RPMI8226 (cell line): ENCODE measurements at regions not wholly inside any gene's neighbourhood (a gene's known extent, or its start where the extent isn't known, plus 50 kb on each side); places are given as distances from the start of the nearest gene placed in this dataset.

ENCODE experiments used
- DNase-seq: peaks from one replicate; pipeline ENCODE4 v3.0.0-alpha.2; 2015

DNA sequence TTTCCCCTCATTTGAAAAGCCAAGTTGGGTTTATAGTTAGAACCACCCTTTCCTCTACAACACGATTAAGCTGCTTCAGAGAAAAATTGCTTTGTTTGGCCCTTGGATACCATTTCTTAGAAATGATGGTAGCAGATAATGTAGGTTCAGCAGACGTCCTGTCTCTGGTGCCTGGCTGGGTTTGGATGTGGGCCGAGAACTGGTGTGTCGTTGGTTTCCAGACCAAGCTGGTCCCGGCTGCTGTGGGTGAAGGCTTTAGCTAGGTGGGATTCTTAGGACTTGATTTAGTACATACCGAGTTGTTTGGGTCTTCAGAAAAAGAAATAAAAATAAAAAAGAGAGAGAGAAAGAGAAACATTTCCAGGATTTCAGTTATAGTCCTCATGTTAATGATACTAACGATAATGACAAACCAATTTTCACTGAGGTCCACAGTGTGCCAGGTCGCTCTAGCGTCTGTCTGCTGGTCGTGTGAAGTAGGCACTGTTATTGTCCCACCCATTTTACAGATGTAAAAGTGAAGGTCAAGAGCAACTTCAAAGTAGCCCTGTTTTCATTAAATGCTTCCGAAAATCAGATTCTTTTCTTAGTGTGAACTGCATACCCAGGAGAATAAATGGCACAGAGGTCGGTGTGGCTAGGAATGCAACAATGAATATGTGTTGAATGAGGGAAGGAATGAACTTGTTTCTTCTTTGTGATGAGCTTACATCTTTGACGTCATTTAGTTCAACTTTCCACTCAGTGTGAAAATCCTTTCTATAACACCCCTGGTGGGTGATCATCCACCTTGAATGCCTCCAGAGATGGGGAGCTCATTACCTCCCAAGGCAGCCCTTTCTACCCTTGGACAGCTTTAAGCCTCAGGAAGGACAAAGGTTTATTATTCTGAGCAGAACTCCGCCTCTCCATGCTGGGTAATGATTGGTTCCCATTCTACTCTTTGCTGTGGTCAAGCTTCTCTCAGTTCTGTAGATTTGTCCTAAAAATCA, 115.9 kb downstream of the INHBB start:
- no peak for DNase-seq

DNA sequence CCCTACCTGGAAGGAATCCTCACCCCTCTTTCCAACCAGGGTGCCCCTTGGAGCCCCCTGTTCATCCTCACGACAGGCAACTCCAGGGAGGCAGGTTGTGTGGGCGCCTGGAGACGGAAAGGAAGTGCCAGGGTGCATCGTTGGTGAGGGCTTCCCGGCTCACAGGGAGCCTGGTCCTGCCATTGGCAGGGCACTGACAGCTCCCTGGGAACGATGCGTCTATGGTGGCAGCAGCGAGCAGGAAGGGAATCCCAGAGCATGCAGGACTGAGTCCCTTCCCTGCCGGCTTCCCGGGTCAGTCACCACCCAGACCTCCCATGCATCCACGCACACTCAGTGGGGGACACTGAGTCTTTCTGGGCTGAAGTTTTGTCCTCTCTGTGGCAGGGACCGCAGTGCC, 117.6 kb downstream of the INHBB start:
- DNase-seq = no peak

DNA sequence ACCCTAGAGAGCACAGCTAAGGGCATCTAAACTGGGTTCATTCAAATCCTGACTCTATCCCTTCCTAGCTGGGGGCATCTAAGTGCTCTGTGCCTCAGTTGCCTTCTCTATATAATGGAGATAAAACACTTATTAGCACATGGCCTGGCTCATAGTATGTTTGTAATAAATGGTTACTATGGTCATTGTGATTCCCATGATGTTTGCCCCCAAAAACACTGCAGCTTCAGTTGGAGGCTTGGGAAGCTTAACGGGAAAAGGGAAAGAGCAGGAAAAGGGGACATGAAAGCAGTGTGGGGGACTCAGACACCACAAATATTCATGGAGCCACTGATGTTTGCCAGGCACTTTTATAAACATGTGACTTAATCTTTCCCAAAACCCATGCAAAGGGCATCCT, 118.1 kb downstream of the INHBB start:
- DNase-seq = no peak

DNA sequence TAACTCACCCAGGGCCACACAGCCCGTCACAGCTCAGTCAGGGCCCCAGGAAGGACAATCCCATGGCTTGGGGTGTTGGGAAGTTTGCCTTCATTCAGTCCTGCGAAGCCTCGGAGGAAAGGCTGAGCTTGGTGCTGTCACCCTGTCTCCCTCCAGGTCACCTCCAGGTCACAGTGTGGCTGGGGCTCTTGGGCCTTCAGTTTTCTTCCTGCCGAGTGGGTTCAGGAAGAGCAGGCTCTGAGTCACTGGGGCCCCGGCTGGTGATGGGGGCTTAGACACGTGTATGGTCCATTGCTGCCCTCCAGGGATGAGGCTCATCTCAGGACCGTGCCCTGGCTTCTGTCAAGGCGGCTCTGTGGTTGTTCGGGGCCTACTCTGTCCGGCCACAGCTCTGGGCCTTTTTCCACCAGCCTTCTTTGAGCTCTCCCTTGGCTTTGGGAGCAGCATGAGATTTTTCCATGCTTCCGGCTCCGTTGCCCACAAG, 118.6 kb downstream of the INHBB start:
- DNase-seq = no peak

DNA sequence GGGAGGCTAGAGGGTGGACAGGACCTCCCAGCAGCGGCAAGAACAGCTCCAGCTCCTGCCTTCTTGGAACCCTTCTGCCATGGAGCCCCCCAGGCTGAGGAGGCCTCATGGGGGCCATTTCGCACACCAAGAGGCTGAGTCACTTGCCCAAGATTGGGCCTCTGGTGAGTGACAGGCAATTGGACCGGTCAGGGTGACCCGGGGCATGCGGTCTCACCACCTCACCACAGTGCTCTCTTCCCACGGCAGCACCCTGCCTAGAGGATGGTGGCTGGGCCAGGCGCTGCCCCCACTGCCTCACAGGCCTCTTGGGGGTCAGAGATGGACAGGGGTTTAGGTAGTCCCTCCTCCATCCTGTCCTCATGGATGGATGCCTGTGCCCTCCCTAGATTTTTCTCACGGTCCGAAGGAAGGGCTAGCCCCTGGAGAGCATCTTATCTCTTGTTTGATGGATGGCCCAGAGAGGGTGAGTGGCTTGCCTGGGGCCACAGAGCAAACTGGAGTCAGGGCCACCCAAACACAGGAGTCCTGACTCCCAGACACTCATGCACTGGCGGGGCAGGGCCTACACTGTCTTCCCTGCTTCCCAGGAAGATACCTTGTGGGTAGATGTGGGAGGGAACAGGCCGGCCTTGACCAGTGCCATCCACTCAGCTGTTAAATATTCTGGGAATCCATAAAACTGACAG, 119.2 kb downstream of the INHBB start:
- no peak for DNase-seq

DNA sequence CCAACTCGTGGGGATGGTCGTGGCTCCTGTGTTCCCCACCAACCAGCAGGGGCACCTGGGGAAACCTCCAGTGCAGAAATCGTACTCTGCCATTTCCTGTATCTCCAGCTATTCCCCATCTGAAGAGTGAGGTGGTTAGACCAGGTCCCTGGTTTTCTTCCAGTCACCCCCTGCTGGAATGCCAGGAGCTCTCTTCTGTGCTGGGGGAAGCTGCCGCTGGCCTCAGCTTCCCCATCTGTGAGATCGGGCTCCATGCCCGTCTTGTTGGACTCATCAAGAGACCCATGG, 119.7 kb downstream of the INHBB start:
- no peak for DNase-seq

DNA sequence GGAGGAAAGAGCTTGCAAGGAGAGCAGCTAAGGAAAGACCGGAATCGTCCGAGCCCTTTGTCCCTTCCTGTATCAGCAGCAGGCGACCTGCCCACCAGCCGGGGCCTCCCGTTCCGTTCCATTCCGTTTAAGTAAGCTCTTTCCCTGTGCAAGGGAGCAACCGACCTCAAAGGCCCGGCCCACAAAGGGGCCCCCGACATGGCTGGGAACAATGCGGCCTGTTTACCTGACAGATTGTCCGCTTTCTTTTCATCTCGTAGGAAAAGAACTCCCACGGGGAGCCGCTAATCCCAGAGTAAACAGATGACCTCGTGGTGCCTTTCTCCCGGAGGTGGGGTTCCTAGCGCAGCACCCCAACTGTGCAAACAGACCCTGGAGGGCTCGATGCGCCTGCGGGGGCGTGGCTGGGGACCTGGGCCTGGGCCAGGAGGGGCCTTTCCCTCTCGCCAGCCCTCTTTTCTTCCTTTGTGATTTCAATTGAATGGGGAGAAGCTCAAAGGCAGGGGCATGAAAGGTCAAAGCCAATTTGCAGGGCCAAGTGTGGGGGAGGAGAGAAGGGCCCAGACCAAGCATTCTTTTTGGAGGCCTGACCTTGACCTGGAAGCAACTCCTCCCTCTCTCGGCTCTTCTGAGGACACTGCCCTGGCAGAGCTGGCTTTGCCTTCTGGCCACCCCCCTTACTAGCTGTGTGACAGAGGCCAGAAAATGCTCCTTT, 120.2 kb downstream of the INHBB start:
- DNase-seq = no peak

DNA sequence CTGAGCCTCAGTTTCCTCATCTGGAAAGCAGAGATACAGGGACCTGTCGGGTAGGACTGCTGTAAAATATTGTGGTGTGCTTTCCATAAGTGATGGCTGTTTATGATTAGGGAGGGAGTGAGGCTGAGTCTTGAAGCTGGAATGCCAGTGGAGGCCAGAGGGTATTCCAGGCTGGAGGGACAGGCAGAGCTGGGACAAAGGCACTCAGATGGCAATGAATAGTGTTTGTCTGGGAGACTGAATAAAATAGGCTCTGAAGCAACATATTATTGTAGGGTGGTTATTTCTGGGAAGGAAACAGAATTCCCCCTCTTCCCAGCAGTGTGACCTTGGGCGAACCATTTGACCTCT, 120.7 kb downstream of the INHBB start:
- DNase-seq = no peak

DNA sequence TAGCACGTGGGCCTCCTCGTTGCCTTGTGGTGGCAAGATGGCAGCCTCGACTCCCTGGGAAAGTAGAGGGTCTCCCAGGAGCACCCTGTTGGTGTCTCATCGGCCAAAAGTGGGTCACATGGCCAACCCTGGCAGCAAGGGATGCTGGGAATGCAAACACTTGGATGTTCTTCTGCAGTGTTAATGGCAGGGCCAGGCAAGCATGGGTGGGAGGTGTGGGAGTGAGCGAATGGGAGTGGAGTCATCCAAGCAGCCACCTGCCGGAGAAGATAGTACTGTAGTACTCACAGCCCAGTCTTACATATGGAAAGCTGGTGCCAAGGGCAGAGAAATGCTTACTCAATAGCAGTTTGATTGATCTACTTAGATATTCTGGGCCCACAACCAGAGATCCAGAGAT, 122.2 kb downstream of the INHBB start:
- DNase-seq = no peak

DNA sequence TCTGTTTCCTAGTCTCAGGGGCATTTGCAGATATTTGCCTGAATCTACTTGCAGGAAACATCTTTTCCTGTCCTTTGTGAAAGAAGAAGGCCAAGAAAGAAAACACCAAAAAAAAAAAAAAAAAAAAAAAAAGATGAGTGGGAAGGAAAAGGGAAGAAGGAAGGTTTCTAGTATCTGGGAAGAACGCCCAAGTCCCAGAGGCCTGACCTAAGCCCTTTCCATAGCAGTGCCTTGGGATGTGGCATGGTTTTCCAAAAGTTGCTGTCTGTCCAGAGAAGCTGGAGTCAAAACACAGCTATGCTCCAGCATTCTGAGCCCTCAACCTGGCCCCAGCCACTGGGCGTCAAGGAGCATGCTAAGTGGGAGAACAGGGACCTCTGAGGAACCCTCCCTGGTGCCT, 123.5 kb downstream of the INHBB start:
- DNase-seq = no peak

DNA sequence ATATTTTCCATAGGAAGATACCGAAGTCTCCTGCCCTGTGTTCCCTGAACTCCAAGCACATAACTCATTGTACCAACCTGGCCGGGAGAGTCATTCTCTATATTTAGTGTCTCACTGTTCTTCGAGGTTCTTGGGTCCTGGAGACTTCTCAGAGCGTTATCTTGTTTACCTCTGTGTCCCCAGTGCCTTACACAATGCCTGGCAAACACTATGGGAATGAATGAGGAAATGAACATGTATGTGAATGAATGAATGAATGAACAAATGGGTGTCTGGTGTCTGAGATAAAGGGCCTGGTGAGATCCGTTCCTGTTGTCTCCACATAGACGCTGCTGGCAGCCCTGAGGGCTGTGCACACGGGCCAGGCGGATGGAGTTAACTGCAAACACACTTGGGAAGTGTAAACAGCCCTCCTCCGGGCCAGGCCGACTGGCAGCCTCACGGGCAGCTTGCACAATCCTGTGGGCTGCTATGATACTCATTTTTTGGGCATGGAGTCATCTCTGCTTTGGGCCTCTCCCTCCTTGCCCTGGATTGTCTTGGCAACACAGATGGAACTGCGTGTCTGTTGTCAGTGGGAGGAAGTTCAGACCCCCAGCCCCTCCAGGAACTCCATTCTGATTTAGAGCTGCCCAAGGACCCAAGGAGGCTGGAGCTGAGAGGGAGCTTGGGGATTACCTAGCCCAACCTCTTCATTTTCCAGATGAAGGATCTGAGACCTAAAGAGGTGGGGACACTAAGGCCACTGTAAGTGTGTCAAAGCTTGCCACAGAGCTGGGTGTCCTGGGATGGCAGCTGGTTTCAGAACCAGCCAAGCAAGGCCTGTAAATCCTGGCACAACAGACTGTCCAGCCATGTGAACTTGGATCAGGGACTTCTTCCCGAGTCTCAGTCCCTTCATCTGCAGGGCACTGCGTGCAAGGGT, 124.4 kb downstream of the INHBB start:
- DNase-seq = no peak

DNA sequence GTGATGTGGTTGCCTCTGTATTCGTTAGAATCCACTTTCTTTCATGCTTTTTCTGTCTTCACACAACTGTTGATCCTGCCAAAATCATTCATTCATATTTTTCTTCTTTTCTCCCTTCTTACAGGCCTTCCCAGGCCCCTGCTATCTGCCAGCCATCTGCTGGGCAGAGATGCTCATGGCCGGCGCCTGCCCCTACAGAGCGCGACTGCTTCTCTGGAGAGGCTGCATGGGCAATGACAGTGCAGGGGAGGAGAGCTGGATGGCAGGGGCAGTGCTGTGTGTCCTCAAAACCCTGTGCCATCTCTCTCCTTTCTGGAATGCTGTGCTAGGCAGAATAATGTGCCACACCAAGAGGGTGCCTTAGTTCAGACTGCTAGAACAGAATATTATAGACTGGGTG, 125.2 kb downstream of the INHBB start:
- no peak for DNase-seq

DNA sequence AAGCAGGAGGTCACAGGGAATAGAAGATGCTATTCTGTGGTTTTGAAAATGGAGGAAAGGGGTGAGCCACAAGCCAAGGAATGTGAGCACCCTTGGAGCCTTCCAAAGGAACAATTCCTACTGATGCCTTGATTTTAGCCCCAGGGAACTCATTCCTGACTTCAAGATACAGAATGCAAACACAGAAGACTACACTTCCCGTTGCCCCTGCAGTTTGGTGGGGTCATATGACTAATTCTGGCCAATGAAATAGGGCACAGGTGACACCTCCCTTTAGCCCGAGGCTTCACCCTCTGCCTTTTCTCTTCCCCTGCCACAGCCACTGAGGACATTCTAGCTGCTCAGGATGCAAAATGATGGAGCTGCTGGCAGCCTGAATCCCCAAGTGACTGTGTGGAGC, 126.1 kb downstream of the INHBB start:
- DNase-seq = no peak

DNA sequence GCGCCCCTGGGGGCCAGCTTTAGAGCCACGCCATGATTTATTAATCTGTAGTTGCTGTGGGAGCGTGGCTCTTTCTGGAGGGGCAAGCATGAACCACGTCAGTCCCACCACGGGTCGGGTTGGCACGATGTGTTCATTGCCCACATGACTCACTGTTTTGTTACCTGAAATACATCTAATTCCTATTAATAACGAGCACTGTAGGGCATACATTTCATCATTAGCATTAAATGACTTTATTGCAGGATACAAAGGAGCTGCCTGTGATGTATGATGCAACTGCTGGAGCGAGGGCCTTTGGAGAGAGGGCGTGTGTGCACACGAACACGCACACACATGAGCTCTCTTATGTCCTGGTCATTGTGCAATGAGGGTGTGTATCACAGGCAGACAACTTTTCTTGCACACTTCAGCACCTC, 127.0 kb downstream of the INHBB start:
- DNase-seq = no peak

DNA sequence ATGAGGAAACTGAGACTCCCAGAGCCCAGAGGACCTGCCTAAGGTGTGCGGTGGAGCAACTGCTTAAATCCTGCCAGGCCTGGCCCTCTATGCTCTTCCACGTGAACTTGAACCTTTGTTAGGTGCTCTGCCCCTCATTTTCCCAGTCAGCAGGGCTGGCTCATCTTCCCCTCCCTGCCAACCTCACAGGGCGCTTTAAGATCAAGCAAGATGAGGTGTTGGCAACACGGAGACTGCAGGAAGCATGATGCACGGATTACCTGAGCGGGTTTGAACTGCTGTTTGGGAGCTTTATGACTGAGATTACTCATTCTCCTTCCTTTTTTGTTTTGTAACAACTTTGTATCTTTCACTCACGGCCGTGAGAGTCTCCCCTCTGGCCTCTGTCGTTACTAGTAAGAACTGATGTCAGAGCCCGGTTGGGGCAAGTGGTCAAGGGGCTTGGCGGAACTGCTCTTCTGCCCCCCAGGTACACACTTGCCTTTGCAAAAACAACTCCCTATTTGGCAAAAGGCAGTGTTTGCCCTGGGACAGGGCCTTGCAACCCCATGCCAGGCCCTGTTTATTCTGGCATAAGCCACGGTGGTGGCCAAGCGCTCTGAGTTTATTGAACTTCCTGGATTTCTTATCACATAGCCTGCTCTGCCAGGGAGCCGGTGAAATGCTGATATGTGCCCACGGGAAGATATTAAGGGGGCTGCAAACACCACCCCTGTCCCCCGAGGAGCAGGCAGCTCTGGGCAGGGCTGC, 127.8 kb downstream of the INHBB start:
- no peak for DNase-seq

DNA sequence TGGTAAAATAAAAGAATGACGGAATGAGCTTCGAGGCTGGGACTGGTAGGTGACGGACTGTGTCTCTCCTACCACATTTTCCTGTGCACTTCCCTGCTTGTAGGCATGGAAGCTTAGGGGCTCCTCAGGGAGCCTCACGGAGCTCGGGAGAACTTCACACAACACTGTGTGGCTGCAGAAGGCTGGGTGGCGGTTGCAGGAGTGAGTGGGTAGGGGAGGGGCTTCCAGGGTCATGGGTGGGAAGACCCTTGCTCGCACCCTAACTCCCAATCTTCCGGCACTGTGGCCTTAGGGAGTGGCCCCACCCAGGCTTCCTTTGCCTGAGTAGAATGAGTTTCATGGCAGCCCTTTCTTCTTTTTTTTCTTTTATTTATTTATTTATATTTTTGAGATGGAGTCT, 128.6 kb downstream of the INHBB start:
- no peak for DNase-seq

DNA sequence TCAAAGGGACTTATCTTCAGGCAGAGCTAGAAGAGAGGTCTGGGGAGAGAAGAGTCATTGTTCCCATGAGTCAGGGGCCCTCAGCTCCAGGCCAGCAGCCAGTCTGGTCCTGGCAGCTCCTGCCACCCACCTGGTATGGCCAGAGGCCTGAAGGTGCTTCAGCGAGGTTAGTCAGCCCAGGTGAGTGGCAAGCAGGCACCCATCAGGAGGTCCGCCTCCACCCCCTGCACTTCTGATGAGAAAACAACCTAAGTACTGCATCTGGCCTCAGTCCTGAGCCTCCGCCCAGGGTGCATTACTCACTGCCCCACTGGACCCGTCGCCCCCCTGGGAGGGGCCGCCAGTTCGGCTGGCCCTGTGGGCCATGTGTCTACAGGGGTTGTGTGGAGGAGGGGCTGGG, 130.2 kb downstream of the INHBB start:
- DNase-seq = no peak

DNA sequence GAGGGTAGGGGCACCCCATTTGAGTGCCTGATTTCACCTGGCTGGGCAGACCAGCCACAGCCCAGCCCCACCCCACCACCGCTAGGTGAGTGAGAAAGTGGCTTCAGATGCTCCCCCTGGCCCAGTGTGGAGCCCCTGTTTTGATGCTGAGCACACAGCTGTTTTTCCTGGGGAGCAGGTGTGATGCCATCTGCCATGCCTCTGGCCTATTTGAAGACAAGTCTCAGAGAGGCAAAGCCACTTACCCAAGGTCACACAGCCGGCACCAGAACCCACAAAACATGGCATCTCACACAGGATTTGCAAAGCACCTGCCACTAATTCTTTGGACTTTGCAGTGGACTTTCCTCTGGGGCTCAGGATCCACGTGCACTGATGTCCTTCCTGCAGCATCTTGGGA, 131.3 kb downstream of the INHBB start:
- no peak for DNase-seq

DNA sequence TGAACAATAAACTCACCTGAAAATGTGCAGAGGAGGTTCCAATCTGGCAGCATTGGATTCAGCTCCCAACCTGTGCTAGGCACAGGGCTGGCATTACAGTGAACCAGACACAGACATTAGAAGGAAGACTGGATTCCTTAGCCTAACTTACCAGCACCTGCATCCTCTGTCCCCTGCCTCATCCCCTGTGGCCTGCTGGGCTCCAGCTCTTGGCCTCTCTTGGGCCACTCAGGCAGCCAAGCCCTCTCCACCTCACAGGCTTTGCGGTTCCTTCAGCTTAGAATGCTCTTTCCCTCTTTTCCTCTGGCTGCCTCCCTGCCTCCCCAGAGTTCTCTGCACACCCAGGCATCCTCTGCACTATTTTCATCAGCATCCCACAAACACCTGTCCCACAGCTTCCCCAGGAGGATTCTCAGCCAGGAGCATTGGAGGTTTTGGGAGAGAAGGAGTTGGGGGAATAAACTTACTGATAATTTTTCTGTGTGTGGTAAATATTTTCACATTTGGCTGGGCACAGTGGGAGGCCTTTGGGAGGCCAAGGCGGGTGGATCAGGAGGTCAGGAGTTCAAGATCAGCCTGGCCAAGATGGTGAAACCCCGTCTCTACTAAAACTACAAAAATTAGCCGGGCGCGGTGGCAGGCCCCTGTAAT, 132.0 kb downstream of the INHBB start:
- DNase-seq = no peak

DNA sequence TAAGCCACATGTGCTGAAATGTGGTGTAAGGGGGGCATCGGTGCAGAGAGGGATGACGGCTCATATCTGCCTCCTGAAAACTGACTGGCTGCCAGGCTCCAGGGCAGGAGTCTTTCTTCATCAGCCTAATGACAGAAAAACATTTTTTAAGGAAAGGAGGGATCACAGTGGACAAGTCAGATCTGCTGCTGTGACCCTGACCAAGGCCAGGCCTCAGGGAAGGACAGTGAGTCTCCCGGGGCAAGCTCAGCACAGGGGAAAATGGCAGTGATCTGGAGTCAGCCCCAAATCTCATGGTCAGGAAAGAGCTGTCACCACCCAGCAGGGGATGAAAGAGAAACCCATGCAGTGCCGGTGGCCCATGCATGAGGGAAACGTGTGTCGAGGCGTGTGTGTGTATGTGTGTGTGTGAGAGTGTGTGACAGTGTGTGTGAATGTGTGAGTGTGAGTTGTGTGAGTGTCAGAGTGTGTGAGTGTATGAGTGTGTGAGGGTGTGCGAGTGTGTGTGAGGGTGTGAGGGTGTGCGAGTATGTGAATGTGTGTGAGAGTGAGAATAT, 134.5 kb downstream of the INHBB start:
- no peak for DNase-seq

DNA sequence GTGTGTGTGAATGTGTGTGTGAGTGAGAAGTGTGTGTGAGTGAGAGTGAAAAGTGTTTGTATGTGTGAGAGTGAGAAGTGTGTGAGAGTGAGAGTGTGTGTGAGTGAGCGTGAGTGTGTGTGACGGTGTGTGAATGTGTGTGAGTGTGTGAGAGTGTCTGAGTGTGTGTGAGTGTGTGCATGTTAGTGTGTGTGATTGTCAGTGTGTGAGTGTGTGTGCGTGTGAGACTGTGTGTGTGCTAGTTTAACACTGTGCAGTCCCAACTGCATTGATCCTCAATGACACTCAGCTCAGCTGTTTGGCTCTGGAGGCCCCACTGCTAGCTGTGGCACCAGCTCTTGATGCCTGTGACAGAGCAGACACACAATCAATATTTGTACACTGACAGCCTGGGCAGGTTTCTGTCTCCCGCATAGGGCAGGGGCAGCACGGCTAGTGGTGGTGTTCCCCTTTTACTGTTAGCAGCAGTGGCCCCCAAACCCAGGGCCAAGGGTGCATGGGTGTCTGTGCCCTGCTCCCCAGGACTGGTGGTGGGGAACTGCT, 135.0 kb downstream of the INHBB start:
- DNase-seq = no peak
